Urinary bladder (tissue), 3 donors: ENCODE measurements at regions not wholly inside any gene's neighbourhood (a gene's known extent, or its start where the extent isn't known, plus 50 kb on each side); places are given as distances from the start of the nearest gene placed in this dataset.

Experiments
- DNase-seq: peaks from one replicate; pipeline ENCODE4 v3.0.0-alpha.2; 2015; ENCODE audit errors: extremely low spot score
- H3K27ac ChIP-seq: one replicate; pipeline ENCODE4 v1.5.1; 2013; ENCODE audit warnings: low read depth, mild to moderate bottlenecking, moderate library complexity
- H3K36me3 ChIP-seq: one replicate; pipeline ENCODE4 v1.6.1; 2013; ENCODE audit warnings: mild to moderate bottlenecking, moderate library complexity; ENCODE audit not compliant: insufficient read depth
- H3K4me1 ChIP-seq: one replicate; pipeline ENCODE4 v1.6.1; 2013; ENCODE audit warnings: mild to moderate bottlenecking, moderate library complexity; ENCODE audit not compliant: insufficient read depth
- H3K4me3 ChIP-seq: one replicate; pipeline ENCODE4 v1.5.1; 2013; ENCODE audit warnings: low read depth, low read length
- WGBS: extraction: QIAGEN DNeasy Blood & Tissue Kit; methylation state at CpG from one replicate; pipeline ENCODE4 v1.1.7; 2013; 5-methylcytosine and 5-hydroxymethylcytosine counted together
- donor health status: healthy with polysubstance abuse.
- donor health status: healthy.

DNA sequence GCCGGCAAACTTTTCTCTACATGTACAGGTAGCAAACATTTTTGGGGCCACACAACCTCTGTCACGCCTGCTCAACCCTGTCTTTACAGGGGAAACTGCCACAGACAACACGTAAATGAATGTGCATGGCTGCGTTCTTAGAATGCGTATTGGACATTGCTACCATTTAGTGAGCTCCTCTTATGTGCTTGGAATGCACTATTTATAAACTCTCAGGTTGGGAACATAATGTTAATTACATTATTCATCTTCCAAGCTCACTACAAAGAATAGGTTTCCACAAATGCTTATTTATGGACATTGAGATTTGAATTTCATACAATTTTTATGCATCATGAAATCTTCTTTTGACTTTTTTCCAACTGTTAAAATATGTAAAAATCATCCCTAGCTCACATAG, 92.0 kb upstream of the RPS6KA2 start:
- DNase-seq, result no peak
- Histone ChIP-seq H3K4me3 (no peak overlapping the region), H3K27ac (no peak overlapping the region), H3K36me3 (no peaks in the 10 kb centered on the region), H3K4me1 (no peaks in the 10 kb centered on the region)
- WGBS, result 97% methylated on average over 5 of the region's 5 CpGs

DNA sequence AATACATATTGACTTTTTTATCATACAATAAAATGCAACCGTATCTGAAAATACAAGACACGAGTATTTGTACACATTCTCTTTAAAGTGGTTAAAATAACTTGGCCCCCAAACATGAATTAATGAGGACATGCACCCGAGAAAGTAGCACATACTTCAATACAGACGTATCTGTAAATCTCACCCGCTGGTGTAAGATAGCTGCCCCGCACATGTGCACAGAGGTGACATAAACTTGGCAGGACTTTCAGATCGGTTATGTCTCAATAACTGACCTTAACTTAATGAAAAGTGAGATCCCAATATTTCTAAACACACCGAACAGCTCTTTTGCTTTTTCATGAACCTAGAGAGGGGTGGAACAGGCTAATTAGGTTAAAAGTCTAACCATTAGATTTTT, 91.5 kb upstream of the RPS6KA2 start:
- Histone ChIP-seq H3K36me3 (no peaks in the 10 kb centered on the region), H3K4me1 (no peaks in the 10 kb centered on the region), H3K4me3 (no peak overlapping the region), H3K27ac (no peak overlapping the region)
- WGBS, result 80% methylated on average over 8 of the region's 8 CpGs
- DNase-seq, result no peak

DNA sequence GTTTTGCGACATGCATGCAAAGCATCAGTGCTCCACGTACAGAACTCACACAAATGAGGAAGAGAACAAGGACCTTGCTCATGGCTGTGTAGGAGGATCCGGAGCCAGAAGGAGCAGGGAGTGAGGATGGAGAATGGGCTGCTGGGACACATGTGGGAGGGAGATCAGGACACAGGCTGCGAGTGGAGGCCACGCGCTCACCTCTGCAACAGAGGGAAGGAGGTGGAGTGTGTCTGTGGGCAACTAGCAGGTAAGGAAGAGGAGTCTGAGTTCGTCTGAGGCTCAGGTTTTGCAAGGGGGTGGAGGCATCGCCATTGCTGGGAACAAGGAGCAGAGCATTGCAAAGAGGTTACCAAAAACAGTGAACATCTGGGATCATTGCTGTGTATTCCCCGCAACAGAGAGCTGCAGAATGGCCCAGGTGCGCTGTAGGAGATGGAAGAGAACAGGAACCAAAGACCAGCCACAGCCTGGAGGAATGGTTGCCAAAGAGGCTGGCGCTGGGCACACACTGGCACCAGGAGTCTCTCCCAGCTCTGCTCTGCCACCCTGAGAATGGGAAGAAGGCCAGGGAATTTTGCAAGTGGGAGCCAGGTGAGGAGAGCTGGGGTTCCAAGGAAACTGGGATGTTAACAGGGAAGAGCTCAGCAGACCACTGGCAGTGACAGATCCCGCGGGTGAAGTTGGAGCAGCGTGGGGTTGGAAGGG, 90.0 kb upstream of the RPS6KA2 start:
- no peak overlapping the region for H3K27ac ChIP-seq
- no peaks in the 10 kb centered on the region for H3K36me3 ChIP-seq
- DNase-seq, result no peak
- 95% methylated on average over 14 of the region's 14 CpGs for WGBS
- H3K4me1 ChIP-seq, result no peaks in the 10 kb centered on the region
- H3K4me3 ChIP-seq, result no peak overlapping the region

DNA sequence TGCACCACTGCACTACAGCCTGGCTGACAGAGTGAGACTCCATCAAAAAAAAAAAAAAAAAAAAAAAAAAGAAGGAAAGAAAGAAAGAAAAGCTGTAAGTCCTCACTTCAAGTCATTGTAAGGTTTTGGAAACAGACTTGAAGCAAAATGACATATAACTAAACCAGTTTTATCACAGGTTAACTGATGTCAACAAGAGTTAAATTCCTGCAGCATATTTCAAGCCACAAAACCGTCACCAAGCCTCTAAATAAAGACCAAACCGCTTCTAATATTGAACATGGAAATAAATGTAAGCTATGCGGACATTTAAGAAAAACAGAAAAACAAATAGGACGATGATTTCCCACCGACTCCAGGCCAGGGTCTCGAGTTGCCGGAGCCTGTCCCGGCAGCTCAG, 88.9 kb upstream of the RPS6KA2 start:
- Histone ChIP-seq H3K36me3 (no peaks in the 10 kb centered on the region), H3K4me3 (no peak overlapping the region), H3K4me1 (no peaks in the 10 kb centered on the region), H3K27ac (no peak overlapping the region)
- no peak for DNase-seq
- 83% methylated on average over 8 of the region's 8 CpGs for whole genome bisulfite sequencing

DNA sequence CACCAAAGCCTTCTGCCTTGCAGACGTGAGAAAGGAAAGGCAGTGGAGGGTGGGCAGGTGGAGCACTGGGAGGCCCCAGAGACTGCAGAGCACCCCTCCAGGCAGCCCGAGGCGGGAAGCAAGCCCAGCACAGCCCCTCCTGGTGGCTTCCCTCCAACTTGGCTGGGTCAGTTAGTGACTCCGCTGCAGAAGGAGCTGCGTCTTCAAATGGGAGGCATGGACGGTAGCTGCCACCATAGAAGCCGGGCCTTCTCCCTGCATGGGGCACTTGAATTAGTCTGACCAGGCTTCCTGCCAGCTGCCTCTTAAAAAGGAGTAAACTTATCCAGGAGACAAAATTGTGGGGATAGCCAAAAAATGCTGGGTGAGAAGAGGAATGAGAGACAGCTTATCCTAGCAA, 88.0 kb upstream of the RPS6KA2 start:
- H3K4me1 ChIP-seq, result no peaks in the 10 kb centered on the region
- WGBS, result 57% methylated on average over 7 of the region's 7 CpGs
- H3K27ac ChIP-seq, result no peak overlapping the region
- DNase-seq, result no peak
- H3K4me3 ChIP-seq, result no peak overlapping the region
- H3K36me3 ChIP-seq, result no peaks in the 10 kb centered on the region

DNA sequence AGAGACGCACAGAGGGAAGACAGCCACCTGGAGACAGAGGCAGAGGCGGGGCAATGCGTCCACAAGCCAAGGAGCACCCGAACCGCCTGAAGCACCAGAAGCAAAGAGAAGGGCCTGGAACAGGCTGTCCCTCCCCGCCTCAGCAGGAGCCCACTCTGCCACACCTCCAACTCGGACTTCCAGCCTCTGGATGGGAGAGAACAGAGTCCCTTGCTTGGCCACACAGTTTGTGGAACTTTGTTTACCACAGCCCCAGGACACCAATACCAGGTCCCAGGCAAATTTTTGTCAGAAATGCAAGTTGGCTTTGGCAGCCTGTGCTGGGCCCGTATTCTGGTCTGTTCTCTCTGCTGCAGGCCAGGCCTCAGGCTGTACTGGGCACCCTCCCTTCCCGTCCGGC, 87.5 kb upstream of the RPS6KA2 start:
- 91% methylated on average over 10 of the region's 10 CpGs for WGBS
- Histone ChIP-seq H3K4me1 (no peaks in the 10 kb centered on the region), H3K4me3 (no peak overlapping the region), H3K27ac (no peak overlapping the region), H3K36me3 (no peaks in the 10 kb centered on the region)
- no peak for DNase-seq

GRCh38 chr6:166714187-166714510, 87.1 kb upstream of the RPS6KA2 start:
- H3K4me1 ChIP-seq, result no peaks in the 10 kb centered on the region
- no peak overlapping the region for H3K27ac ChIP-seq
- no peak overlapping the region for H3K4me3 ChIP-seq
- 91% methylated on average over 2 of the region's 2 CpGs for WGBS
- no peak for DNase-seq
- H3K36me3 ChIP-seq, result no peaks in the 10 kb centered on the region

- Histone ChIP-seq H3K4me3 (no peak overlapping the region), H3K4me1 (no peaks in the 10 kb centered on the region), H3K27ac (no peak overlapping the region), H3K36me3 (no peaks in the 10 kb centered on the region)
- DNase-seq, result no peak
- 60% methylated on average over 16 of the region's 16 CpGs for WGBS
Measured at GRCh38 chr6:166713434-166714186, 86.6 kb upstream of the RPS6KA2 start.

- WGBS, result 57% methylated on average over 21 of the region's 21 CpGs
- DNase-seq, result no peak
- H3K27ac ChIP-seq, result no peak overlapping the region
- no peaks in the 10 kb centered on the region for H3K36me3 ChIP-seq
- H3K4me3 ChIP-seq, result no peak overlapping the region
- no peaks in the 10 kb centered on the region for H3K4me1 ChIP-seq
Measured at GRCh38 chr6:166712286-166713228, 85.5 kb upstream of the RPS6KA2 start.

- WGBS, result 96% methylated on average over 2 of the region's 2 CpGs
- Histone ChIP-seq H3K36me3 (no peaks in the 10 kb centered on the region), H3K4me3 (no peak overlapping the region), H3K4me1 (no peaks in the 10 kb centered on the region), H3K27ac (no peak overlapping the region)
- DNase-seq, result no peak
Measured at GRCh38 chr6:166710084-166710483, 83.0 kb upstream of the RPS6KA2 start.

GRCh38 chr6:166708460-166708859, 81.4 kb upstream of the RPS6KA2 start:
- H3K4me3 ChIP-seq, result no peak overlapping the region
- no peaks in the 10 kb centered on the region for H3K36me3 ChIP-seq
- WGBS, result 83% methylated on average over 4 of the region's 4 CpGs
- no peaks in the 10 kb centered on the region for H3K4me1 ChIP-seq
- no peak overlapping the region for H3K27ac ChIP-seq
- DNase-seq, result no peak

DNA sequence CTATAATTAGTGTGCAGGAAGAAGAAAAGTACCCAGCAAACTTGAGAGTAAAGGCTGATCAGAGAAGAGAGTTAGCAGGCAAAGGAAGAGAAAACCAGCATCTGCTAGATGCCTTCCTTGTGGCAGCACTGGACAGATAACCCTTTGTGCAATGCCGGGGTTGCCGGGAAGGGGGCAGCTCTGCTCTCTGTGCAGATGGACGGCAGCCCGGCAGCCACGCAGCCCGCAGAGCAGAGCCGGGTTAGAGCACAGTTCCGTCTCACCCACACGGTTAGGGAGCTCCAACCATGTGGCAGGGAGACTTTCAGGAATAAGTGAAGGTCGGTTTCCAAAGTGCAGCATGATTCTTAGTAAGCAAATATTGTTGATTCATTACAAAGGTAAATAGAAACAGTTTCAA, 80.0 kb upstream of the RPS6KA2 start:
- Histone ChIP-seq H3K4me1 (no peaks in the 10 kb centered on the region), H3K27ac (no peak overlapping the region), H3K36me3 (no peaks in the 10 kb centered on the region), H3K4me3 (no peak overlapping the region)
- no peak for DNase-seq
- 57% methylated on average over 10 of the region's 10 CpGs for WGBS

DNA sequence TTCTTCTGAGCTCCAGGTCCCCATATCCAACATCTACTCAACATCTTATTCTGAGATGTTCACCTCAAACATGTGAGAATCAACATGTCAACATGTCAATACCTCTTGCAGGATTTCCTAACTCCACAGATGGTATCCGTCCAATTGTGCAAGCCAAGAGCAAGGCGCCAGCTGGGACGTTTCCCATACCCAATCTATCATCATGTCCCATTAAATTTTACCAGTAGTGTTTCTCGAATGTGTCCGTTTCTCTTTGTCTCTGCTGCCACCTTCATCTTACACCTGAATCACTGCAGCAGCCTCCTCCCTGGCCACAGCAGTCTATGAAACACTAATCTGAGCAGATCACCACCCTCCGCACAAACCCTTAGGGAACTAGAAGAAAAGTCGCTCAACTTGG, 78.0 kb upstream of the RPS6KA2 start:
- WGBS, result 72% methylated on average over 7 of the region's 7 CpGs
- no peaks in the 10 kb centered on the region for H3K36me3 ChIP-seq
- H3K4me3 ChIP-seq, result no peak overlapping the region

GRCh38 chr6:166704171-166704570, 77.1 kb upstream of the RPS6KA2 start:
- WGBS, result 85% methylated on average over 7 of the region's 7 CpGs

More for the DNA sequence above, 78.0 kb upstream of the RPS6KA2 start:
- no peak for DNase-seq
- no peaks in the 10 kb centered on the region for H3K4me1 ChIP-seq
- no peak overlapping the region for H3K27ac ChIP-seq

More at GRCh38 chr6:166704171-166704570, 77.1 kb upstream of the RPS6KA2 start:
- Histone ChIP-seq H3K4me1 (no peaks in the 10 kb centered on the region), H3K27ac (no peak overlapping the region), H3K36me3 (no peaks in the 10 kb centered on the region), H3K4me3 (no peak overlapping the region)
- no peak for DNase-seq
